Smooth muscle cell (in vitro differentiated cells): ENCODE measurements at regions not wholly inside any gene's neighbourhood (a gene's known extent, or its start where the extent isn't known, plus 50 kb on each side); places are given as distances from the start of the nearest gene placed in this dataset.
"Not testable (repeated sequence)": the region's sequence is repeated elsewhere in the genome, so short reads cannot be mapped to it uniquely, and the experiment has no call there.

Experiments used
- DNase-seq: peaks from one replicate; lab custom pipeline; 2025; ENCODE audit not compliant: unreplicated experiment; lab: John Stamatoyannopoulos, UW
- H2AFZ ChIP-seq: fragments of 200-600 bp; sonication (generic); 2 replicates; pipeline ENCODE4 v1.6.0; 2016; ENCODE audit warnings: antibody characterized with exemption, low read depth, mild to moderate bottlenecking
- H3F3A ChIP-seq: fragments of 200-600 bp; sonication (generic); 2 replicates; pipeline ENCODE4 v1.6.0; 2017; ENCODE audit warnings: antibody characterized with exemption, low read depth
- H3K27ac ChIP-seq: fragments of 200-600 bp; sonication (generic); 2 replicates; pipeline ENCODE4 v1.5.1; 2016; ENCODE audit warnings: low read depth, mild to moderate bottlenecking
- H3K27me3 ChIP-seq: fragments of 200-600 bp; sonication (generic); 2 replicates; pipeline ENCODE4 v1.6.1; 2016; ENCODE audit warnings: low read depth, mild to moderate bottlenecking
- H3K36me3 ChIP-seq: fragments of 200-600 bp; sonication (generic); 2 replicates; pipeline ENCODE4 v1.5.1; 2016; ENCODE audit warnings: low read depth
- H3K4me1 ChIP-seq: fragments of 200-600 bp; sonication (generic); 2 replicates; pipeline ENCODE4 v1.5.1; 2016; ENCODE audit warnings: low read depth
- H3K4me2 ChIP-seq: fragments of 200-600 bp; sonication (generic); 2 replicates; pipeline ENCODE4 v1.6.0; 2016; ENCODE audit warnings: mild to moderate bottlenecking
- H3K4me3 ChIP-seq: fragments of 200-600 bp; sonication (generic); 2 replicates; pipeline ENCODE4 v1.5.1; 2016; ENCODE audit warnings: mild to moderate bottlenecking
- H3K79me2 ChIP-seq: fragments of 200-600 bp; sonication (generic); 2 replicates; pipeline ENCODE4 v1.6.0; 2016; ENCODE audit warnings: low read depth, mild to moderate bottlenecking
- H3K9ac ChIP-seq: fragments of 200-600 bp; sonication (generic); 2 replicates; pipeline ENCODE4 v1.6.0; 2016; ENCODE audit warnings: low read depth
- H3K9me3 ChIP-seq: fragments of 200-600 bp; sonication (generic); replicated peaks from 2 replicates; pipeline ENCODE4 v1.5.1; 2016; ENCODE audit warnings: low read depth
- H4K20me1 ChIP-seq: fragments of 200-600 bp; sonication (generic); 2 replicates; pipeline ENCODE4 v1.6.0; 2016; ENCODE audit warnings: low read depth
- CTCF ChIP-seq: fragments of 200-600 bp; sonication (generic); IDR thresholded peaks from 2 replicates; pipeline ENCODE4 v1.5.1; 2017; ENCODE audit warnings: borderline replicate concordance, mild to moderate bottlenecking, antibody characterized with exemption; ENCODE audit not compliant: insufficient read depth, poor library complexity, severe bottlenecking
- WGBS: methylation state at CpG from one replicate; pipeline ENCODE4 v1.1.7; 2016; ENCODE audit warnings: low lambda C conversion rate; 5-methylcytosine and 5-hydroxymethylcytosine counted together

- Histone ChIP-seq H3K9ac (no peak overlapping the region), H2AFZ (no peak overlapping the region), H3K36me3 (no peaks in the 10 kb centered on the region), H3K79me2 (no peaks in the 10 kb centered on the region), H4K20me1 (no peaks in the 10 kb centered on the region), H3K9me3 (no peaks in the 10 kb centered on the region), H3K4me1 (no peaks in the 10 kb centered on the region), H3K4me3 (no peak overlapping the region), H3K27me3 (no peaks in the 10 kb centered on the region), H3F3A (no peaks in the 10 kb centered on the region), H3K4me2 (no peak overlapping the region), H3K27ac (no peak overlapping the region)
- TF ChIP-seq CTCF: no peak
- WGBS: 95% methylated on average over 9 of the region's 9 CpGs
- DNase-seq: no peak
Observed at GRCh38 chr2:133894429-133894828, 326.2 kb upstream of the NCKAP5 start.

- H3F3A ChIP-seq, DNase-seq: not testable (repeated sequence)
- WGBS: 82% methylated on average over 4 of the region's 4 CpGs
Observed at GRCh38 chr2:133897838-133898237, 329.6 kb upstream of the NCKAP5 start.

GRCh38 chr2:133900909-133901308 is 332.6 kb upstream of the NCKAP5 start:
- Histone ChIP-seq H4K20me1 (no peaks in the 10 kb centered on the region), H3F3A (no peaks in the 10 kb centered on the region), H3K36me3 (no peaks in the 10 kb centered on the region), H3K27ac (no peak overlapping the region), H3K27me3 (no peaks in the 10 kb centered on the region), H3K79me2 (no peaks in the 10 kb centered on the region), H2AFZ (no peak overlapping the region), H3K4me1 (no peaks in the 10 kb centered on the region), H3K9me3 (no peaks in the 10 kb centered on the region), H3K9ac (no peak overlapping the region), H3K4me3 (no peak overlapping the region), H3K4me2 (no peak overlapping the region)
- TF ChIP-seq CTCF: no peak
- 82% methylated on average over 3 of the region's 3 CpGs for WGBS
- DNase-seq: no peak

More at GRCh38 chr2:133897838-133898237, 329.6 kb upstream of the NCKAP5 start:
- not testable (repeated sequence) for H4K20me1 ChIP-seq, H3K79me2 ChIP-seq, H3K27me3 ChIP-seq, H3K27ac ChIP-seq, H2AFZ ChIP-seq, H3K9me3 ChIP-seq, H3K36me3 ChIP-seq, H3K4me3 ChIP-seq, H3K9ac ChIP-seq, H3K4me2 ChIP-seq, H3K4me1 ChIP-seq

- Histone ChIP-seq H3K4me2 (no peak overlapping the region), H3K36me3 (no peaks in the 10 kb centered on the region), H4K20me1 (no peaks in the 10 kb centered on the region), H3K9ac (no peak overlapping the region), H3K9me3 (no peaks in the 10 kb centered on the region), H3K4me1 (no peaks in the 10 kb centered on the region), H3K27me3 (no peaks in the 10 kb centered on the region), H2AFZ (no peak overlapping the region), H3K27ac (no peak overlapping the region), H3F3A (no peaks in the 10 kb centered on the region), H3K79me2 (no peaks in the 10 kb centered on the region), H3K4me3 (no peak overlapping the region)
- TF ChIP-seq CTCF: no peak
- no peak for DNase-seq
Observed at GRCh38 chr2:133906396-133906795, 338.1 kb upstream of the NCKAP5 start.
